GM19395 (cell line): ENCODE measurements at regions not wholly inside any gene's neighbourhood (a gene's known extent, or its start where the extent isn't known, plus 50 kb on each side); places are given as distances from the start of the nearest gene placed in this dataset.
"Not testable (repeated sequence)": the region's sequence is repeated elsewhere in the genome, so short reads cannot be mapped to it uniquely, and the experiment has no call there.

Source experiments
- ATAC-seq: cut with Tn5 transposase; IDR thresholded peaks from one replicate; pipeline ENCODE4 v1.9.1; 2021; ENCODE audit warnings: mild to moderate bottlenecking, moderate library complexity; ENCODE audit not compliant: unreplicated experiment

DNA sequence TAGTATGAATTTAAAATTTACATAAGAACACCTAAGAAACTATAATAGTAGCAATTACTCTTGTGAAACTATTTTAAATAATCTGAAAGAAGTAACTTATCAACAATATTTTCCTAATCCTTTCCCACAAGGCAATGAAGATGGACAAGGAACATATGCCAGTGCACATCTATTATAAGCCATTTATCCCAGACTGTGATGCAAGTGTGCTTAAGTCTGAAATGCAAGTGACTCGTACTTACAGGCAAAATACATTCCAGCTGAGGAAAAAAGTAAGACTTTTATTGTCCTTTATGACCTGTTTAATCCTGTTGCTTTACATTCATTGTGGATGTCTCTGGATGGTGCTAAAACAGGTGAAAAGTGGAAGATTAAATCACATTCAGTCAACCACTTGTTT, 709.4 kb downstream of the ZNF385D start:
- no peak for ATAC-seq

GRCh38 chr3:21036888-21037287, 714.1 kb downstream of the ZNF385D start:
- no peak for ATAC-seq

- no peak for ATAC-seq
These were observed 722.6 kb downstream of the ZNF385D start for GRCh38 chr3:21028412-21028811.

- ATAC-seq: no peak
These were observed 726.4 kb downstream of the ZNF385D start for GRCh38 chr3:21024563-21024962.

GRCh38 chr3:21020681-21021080, 730.3 kb downstream of the ZNF385D start:
- no peak for ATAC-seq

DNA sequence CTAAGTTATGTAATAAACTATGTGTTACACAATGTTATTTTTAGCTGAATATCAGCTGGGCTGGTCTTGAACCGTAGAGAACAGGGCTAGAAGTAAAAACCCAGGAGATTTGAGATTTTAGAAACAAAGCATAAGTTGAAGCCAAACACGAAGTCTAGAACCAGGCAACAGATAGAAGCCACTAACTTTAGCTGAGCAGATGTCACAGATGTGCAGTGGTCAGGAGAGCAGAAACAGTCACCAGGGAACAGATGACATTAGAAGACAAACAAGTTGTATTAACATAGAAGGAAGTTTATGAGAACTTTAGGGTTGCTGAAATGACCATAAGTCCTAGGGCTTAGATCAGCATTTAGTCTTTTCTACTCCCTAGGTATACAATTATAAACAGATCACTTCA, 731.0 kb downstream of the ZNF385D start:
- no peak for ATAC-seq

DNA sequence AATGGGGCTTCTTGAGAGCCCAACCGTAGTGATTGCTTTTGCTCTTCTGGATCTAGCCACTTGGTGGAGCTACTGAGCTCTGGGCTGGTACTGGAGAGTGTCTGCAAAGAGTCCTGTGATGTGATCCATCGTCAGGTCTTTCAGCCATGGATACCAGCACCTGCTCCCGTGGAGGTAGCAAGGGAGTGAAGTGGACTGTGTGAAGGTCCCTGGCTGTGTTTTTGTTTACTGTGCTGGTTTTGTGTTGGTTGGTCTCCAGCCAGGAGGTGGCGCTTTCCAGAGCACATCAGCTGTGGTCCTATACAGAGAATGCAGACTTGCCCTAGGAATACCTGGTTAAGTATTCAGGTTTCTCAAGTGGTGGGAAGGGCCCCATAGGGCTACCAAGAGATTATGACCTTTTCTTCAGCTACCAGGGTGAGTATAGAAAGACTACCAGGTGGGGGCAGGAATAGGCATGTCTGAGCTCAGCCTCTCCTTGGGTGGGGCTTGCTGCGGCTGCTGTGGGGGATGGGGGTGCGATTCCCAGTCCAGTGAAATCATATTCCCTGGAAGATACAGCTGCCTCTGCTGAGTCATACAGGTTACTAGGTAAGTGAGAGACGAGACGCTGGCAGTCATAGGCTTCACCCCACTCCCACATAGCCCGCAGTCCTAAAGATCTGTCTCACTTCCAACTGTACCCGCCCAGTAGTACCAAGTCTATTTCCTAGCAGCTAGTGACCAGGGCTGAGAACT, 733.7 kb downstream of the ZNF385D start:
- ATAC-seq: no peak

DNA sequence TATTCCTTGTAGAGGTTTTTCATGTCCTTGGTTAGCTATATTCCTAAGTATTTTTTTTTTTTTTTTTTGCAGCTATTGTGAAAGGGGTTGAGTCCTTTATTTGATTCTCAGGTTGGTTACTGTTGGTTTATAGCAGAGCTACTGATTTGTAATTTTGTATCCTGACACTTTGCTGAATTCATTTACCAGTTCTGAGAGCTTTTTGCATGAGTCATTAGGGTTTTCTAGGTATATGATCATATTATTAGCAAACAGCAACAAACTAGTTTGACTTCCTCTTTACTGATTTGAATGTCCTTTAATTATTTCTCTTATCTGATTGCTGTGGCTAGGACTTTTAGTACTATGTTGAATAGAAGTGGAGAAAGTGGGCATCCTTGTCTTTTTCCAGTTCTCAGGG, 737.4 kb downstream of the ZNF385D start:
- no peak for ATAC-seq

- no peak for ATAC-seq
These were observed 751.3 kb downstream of the ZNF385D start for GRCh38 chr3:20999661-21000060.

DNA sequence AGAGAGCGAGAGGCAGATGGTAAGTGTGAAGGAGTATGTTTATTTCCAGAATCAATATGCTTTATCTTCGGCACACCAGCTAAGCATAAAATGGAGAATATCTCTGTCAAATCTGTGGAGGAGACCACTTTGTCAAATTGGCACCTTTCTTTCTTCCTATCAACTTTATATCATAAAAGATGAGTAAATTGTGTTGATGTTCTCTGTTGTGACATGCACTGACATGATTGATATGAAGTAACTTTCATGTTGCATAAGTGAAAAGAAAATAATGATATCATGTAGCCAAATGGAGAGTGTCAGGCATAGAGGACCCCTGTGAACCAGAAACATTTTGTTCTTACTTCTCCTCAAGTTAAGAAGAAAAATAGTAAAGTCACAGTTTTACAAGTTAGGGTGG, 753.8 kb downstream of the ZNF385D start:
- no peak for ATAC-seq

GRCh38 chr3:20990896-20991295, 760.1 kb downstream of the ZNF385D start:
- no peak for ATAC-seq

DNA sequence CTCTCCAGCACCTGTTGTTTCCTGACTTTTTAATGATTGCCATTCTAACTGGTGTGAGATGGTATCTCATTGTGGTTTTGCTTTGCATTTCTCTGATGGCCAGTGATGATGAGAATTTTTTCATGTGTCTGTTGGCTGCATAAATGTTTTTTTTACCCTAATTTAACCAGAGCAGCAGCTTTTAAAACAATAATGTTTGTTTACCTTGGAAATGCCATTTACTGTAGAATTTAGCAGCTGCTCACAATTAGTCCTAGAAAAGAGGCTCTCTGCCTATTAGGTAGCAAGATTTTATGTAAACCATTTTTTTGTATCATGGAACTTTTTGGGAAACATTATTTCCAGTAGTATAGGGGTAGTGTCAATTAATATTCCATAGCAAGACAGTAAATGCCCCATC, 761.4 kb downstream of the ZNF385D start:
- ATAC-seq: not testable (repeated sequence)

DNA sequence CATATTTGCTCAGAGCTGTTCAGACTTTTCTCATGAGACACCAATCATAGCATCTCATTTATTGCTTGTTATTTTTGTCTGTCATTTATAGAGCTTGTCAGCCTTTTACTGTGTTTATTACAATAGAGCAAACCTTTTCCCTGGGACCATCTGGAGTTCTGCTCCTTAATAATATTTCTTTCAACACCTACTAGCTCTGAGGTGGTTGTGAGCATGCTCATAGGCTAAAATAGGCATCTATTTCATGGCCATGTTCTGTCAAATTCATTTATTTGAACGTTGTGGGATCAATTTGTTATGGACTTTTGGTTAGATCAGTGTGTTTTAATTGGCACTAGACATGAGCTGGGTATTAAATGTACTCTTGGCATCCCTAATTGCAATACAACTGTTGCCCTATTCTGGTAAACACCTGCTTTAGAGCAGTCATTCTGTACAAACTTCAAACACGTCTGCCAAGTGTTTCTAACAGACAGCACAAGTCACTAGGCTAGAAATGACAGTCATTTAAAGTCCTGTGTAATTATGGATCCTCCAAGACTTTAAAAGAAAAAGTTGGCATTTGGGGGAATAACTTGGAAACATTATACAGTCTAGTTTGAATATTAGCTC, 766.3 kb downstream of the ZNF385D start:
- no peak for ATAC-seq

DNA sequence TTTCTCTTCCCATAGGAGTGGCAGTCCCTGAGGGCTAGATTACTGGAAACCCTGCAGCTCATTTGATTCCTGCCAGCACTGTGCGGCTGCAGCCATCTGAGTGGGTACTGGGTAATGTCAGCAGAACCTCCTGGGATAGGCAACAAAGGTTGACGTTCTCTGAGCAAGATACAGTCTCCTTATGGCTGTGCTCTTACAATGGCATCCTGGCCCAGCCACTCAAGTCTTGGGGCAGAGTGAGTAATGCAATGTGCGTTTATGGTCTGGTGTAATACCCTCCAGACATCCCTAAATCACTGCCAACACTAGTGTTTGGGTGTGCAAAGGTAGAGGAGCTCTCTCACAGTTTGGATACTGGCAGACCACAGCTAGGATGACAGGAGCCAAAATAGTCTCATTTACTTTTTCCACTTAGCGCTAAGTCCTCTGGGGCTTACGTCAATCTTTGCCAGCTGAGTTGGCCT, 775.8 kb downstream of the ZNF385D start:
- ATAC-seq: no peak

GRCh38 chr3:20974396-20974795, 776.6 kb downstream of the ZNF385D start:
- ATAC-seq: no peak

DNA sequence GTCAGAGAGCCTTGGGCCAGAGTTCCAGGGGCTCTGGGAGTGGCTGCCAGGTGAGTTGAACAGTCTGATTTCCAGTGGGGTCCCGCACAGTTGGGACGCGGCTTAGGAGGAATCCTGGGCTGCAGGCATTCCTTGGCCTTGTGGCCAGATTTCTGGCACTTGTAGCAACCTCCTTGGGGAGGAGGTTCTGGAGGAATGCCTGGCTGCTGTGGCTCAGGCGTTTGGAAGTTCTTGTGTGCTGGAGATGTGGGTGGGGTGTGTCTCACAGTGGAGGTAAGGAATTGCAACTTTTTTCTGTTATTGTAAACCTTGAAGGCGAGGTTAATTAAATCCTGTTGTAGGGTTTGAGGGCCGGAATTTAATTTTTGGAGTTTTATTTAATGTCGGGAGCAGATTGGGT, 780.2 kb downstream of the ZNF385D start:
- ATAC-seq: not testable (repeated sequence)

DNA sequence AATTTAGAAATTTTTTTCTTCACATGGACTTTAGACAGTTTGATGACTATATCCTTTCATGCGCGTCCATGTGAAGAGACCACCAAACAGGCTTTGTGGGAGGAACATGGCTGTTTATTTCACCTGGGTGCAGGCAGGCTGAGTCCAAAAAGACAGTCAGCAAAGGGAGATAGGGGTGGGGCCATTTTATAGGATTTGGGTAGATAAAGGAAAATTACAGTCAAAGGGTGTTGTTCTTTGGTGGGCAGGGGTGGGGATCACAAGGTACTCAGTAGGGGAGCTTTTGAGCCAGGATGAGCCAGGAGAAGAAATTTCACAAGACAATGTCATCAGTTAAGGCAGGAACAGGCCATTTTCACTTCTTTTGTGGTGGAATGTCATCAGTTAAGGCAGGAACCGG, 781.5 kb upstream of the SGO1 start:
- not testable (repeated sequence) for ATAC-seq

- no peak for ATAC-seq
These were observed 772.2 kb upstream of the SGO1 start for GRCh38 chr3:20958161-20958560.

GRCh38 chr3:20945892-20946291, 759.9 kb upstream of the SGO1 start:
- no peak for ATAC-seq

- ATAC-seq: no peak
These were observed 749.8 kb upstream of the SGO1 start for GRCh38 chr3:20935791-20936190.

- no peak for ATAC-seq
These were observed 745.8 kb upstream of the SGO1 start for GRCh38 chr3:20931834-20932233.

GRCh38 chr3:20930034-20930433, 744.0 kb upstream of the SGO1 start:
- ATAC-seq: no peak
